ENCODE measurements at regions not wholly inside any gene's neighbourhood (a gene's known extent, or its start where the extent isn't known, plus 50 kb on each side); places are given as distances from the start of the nearest gene placed in this dataset.
"Not testable (repeated sequence)": the region's sequence is repeated elsewhere in the genome, so short reads cannot be mapped to it uniquely, and the experiment has no call there.

- DNase-seq: no peak
Observed at GRCh38 chr16:54808890-54809289, 121.8 kb upstream of the IRX5 start.

GRCh38 chr16:54806881-54807360 lies 123.7 kb upstream of the IRX5 start:
- no peak for DNase-seq

- no peak for DNase-seq
Observed at GRCh38 chr16:54806378-54806777, 124.3 kb upstream of the IRX5 start.

DNA sequence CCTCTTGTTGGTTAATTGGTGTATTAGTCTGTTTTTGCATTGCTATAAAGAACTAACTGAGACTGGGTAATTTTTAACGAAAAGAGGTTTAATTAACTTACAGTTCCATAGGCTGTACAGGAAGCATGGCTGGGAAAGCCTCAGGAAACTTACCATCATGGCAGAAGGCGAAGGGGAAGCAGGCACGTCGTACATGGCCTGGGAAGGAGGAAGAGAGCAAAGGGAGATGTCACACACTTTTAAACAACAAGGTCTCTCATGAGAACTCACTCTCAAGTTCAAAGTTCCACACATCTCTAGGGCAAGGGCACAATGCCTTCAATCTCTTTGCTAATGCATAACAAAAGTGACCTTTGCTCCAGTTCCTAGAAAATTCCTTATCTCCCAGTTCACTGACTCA lies 125.0 kb upstream of the IRX5 start:
- DNase-seq: no peak

- DNase-seq: no peak
Observed at GRCh38 chr16:54801057-54801844, 129.4 kb upstream of the IRX5 start.

DNA sequence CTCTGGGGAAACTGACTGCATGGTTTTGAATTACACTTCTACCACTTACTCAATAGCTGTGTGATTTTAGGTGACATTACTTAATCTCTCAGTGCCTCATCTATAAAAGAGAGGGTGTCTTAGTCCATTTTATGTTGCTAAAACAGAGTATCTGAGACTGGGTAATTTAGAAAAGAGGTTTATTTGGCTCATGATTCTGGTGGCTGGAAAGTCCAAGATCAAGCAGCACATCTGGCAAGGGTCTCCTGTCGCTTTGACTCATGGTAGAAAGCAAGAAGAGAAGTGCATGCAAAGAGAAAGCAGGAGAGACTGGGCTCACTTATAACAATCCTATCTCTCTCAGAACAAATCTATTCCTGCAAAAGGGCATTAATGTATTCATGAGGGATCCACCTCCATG lies 132.4 kb upstream of the IRX5 start:
- DNase-seq: no peak

DNA sequence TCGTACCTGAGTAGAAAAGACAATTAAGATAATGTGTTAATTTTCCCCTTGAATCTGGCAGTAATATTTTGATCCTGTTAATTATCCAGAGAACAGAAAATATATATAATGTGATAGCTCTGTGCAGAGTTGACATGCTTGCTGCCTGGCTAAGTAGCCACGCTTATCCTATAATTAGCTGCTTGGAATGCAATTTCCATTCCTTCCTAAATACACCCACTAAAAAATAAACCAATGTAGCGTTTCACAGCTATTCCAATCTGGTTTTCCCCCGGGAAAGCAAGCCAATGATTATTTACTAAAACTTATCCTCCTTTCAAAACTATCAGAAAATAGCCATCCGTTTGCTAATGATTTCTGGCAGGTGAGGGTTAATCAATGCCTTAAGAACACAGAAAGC lies 134.5 kb upstream of the IRX5 start:
- no peak for DNase-seq

- no peak for DNase-seq
Observed at GRCh38 chr16:54792811-54793210, 137.9 kb upstream of the IRX5 start.

DNA sequence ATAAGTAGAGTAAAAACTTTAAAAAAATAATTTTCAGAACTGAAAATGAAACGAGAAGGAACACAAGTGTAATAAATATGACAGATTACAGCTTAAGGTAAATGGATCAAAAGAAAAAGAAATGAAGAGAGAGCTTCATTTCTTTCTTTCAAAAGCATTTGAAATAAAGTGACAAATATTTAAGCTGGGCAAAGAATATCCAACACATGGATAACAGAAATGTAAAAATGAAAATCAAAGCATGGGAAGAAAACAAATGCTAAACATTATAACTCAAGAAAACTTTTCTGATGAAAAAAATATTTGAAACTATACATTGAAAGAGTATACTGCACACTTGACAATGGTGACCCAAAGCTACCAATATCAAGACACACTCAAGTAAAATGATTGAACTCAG lies 143.6 kb upstream of the IRX5 start:
- DNase-seq: no peak

DNA sequence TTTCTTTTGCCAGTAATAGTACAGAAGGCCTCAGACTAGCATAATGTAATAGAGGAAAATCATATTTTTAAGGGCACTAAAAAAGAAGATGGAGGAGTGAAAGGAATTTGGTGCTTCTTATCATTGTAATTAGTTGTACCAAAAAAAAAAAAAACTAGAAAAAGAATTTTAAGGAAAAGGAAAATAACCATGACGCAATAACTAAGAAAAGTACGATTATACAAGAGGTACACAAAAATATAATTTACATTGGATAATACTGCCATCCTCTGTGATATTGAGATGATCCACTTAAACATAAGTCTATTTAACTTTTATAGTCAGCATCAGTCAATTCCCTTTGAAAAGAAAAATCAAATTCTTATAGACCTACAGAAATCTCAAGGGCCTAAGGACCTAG lies 146.7 kb upstream of the IRX5 start:
- DNase-seq: no peak

DNA sequence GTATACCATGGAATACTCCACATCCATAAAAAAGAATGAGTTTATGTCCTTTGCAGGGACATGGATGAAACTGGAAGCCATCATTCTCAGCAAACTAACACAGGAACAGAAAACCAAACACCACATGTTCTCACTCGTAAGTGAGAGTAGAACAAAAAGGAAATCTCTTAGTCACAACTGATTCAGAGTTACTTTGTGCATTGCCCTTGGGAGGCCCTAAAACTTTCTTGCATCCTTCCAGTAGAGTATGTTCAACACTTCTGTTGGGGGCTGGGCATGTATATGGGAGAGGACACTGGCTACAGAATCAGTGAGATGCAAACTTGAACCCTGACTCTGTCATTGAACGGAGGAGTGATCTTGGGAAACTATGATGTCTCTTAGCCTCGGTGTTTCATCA lies 147.4 kb upstream of the IRX5 start:
- DNase-seq: no peak

DNA sequence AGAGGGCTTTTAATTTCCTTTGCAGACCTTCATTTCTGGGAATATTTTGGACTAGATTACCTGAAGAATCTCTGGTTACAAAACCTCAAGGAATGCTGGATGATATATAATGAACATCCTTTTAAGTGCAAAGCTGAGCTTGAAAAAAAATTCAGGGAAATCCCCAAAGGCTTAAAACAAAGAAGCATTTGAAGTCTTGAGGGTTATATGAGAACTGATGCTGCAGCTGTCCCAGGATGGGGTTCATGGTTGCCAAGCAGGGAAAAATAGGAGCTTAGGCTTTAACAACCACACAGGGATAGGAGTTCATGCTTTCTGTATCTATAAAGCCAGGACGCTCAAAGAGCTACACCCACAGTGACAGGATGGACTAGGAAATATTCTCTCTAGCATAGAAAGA lies 150.4 kb upstream of the IRX5 start:
- no peak for DNase-seq

GRCh38 chr16:54779549-54779948 lies 151.1 kb upstream of the IRX5 start:
- no peak for DNase-seq

DNA sequence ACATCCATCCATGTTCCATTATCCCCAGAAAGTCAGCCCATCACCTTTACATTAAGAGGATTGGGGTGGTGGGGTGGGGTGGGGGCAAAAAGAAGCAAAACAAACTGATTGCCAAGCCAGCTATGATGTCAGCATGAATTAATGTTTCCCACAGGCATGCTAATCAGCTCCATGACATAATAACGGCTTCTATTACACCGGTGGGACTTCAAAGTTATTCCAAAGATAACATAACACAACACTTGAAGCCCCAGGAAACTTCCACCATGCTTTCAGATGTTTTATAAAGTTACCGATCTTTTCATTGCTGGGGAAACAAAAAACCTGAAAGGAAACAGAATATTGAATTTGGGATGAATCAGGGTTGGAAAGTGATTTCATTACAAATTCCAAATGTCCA lies 155.9 kb upstream of the IRX5 start:
- DNase-seq: no peak

GRCh38 chr16:54772400-54772799 lies 158.3 kb upstream of the IRX5 start:
- no peak for DNase-seq

DNA sequence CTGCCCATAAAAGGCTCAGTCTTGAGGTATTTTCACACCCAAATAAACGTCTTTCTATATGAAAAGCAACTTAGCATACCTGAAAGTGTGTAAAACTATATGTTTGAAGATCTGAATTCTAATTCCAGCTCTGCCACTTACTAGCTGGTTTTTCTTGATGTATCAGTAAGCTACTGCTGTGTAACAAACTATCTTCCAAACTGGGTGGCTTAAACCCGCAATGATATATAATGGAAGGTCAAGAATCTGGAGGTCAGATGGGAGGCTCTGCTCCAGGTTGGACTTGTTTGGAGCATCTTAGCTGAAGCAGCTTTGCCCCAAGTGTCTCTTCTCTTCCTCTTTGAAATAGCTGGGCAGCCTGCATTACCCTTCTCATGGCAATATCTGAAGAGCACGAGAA lies 164.3 kb upstream of the IRX5 start:
- no peak for DNase-seq

DNA sequence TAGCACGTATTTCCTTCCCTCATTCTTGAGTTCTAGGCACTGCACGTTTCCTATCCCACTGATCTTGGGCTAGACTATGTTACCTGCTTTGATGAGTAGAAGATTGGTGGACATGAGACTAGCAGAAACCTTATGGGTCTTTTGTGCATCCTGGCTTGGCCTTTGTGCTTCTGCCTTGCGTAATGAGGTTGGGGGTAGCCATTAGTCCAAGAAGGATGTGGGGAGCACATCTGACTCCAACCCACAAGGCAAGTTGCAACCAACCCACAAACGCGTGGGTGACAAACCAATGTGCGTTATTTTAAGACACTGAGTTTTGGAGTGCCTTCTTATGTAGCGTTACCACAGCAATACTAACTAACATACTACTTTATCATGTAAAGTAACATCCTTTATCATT lies 180.4 kb upstream of the IRX5 start:
- no peak for DNase-seq

GRCh38 chr16:54748611-54749190 lies 182.0 kb upstream of the IRX5 start:
- no peak for DNase-seq

DNA sequence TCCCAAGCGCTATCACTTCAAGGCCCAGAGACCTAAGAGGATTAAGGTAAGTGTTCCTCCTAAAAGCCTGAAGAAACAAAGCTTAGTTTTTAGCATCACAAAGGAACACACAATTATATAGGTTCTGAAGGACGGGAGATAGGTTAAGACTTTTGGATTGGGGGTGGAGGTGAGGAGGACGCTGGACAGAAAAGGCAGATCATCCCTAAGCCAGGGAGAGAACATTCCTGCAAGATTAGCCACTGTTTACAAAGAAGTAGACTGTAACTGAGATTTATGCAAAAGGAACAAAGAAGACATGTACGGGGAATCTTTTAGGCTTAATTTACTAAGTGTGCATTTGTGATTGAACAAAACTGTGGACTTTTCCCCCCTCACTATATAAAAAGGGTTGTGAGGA lies 184.1 kb upstream of the IRX5 start:
- no peak for DNase-seq

DNA sequence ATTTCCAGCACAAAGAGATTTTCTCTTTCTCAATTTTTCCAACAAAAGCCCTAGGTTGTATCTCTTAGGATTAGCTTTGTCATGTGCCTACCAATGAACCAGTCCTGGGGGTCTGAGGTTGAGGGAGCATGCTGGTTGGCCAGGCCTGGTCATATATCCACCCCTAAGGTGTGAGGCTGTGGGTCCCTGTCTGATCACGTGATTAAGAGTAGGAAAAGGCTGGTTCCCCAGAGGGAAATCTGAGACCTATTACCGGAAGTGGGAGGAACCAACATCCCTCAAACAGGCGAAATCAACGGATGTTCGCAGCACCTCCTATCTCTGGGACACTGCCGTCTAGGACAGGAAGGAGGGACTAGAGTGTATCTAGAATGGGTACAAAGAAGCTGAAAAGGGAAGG lies 185.7 kb upstream of the IRX5 start:
- no peak for DNase-seq

GRCh38 chr16:54742436-54742835 lies 188.2 kb upstream of the IRX5 start:
- no peak for DNase-seq

GRCh38 chr16:54739381-54739780 lies 191.3 kb upstream of the IRX5 start:
- no peak for DNase-seq

GRCh38 chr16:54734156-54734555 lies 196.5 kb upstream of the IRX5 start:
- no peak for DNase-seq

DNA sequence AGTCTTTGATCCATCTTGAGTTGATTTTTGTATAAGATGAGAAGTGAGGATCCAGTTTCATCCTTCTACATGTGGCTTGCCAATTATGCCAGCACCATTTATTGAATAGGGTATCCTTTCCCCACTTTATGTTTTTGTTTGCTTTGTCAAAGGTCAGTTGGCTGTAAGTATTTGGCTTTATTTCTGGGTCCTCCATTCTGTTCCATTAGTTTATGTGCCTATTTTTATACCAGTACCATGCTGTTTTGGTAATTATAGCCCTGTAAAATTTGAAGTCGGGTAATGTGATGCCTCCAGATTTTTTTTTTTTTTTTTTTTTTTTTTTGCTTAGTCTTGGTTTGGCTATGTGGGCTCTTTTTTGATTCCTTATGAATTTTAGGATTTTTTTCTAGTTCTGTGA lies 203.0 kb upstream of the IRX5 start:
- not testable (repeated sequence) for DNase-seq

Data from suppressor macrophage (primary cell).